ENCODE measurements at regions not wholly inside any gene's neighbourhood (a gene's known extent, or its start where the extent isn't known, plus 50 kb on each side); places are given as distances from the start of the nearest gene placed in this dataset.

DNA sequence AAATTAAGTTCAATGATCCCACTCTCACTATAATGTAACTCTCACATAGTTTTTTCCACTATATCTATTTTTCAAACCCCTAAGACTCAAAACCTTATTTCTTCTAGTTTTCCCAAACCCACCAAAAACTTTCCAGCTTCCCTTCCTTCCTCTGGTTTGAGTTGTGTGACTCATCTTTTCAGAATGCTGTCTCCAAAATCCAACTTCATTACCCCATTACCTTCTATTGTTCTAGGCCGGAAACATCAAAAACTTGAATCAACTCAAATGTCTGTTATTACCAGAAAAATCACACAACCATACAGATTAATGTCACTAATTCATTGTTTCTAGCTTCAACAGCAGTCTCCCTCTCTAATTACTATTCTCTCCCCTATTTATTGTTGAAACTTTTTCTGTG lies 1090.3 kb downstream of the HACE1 start:
- TF ChIP-seq, protein P1, sequence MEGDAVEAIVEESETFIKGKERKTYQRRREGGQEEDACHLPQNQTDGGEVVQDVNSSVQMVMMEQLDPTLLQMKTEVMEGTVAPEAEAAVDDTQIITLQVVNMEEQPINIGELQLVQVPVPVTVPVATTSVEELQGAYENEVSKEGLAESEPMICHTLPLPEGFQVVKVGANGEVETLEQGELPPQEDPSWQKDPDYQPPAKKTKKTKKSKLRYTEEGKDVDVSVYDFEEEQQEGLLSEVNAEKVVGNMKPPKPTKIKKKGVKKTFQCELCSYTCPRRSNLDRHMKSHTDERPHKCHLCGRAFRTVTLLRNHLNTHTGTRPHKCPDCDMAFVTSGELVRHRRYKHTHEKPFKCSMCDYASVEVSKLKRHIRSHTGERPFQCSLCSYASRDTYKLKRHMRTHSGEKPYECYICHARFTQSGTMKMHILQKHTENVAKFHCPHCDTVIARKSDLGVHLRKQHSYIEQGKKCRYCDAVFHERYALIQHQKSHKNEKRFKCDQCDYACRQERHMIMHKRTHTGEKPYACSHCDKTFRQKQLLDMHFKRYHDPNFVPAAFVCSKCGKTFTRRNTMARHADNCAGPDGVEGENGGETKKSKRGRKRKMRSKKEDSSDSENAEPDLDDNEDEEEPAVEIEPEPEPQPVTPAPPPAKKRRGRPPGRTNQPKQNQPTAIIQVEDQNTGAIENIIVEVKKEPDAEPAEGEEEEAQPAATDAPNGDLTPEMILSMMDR (IDR thresholded peaks at IDR 0.05; ENCODE audit: low read depth, low read length) = no peak
- no peak for DNase-seq

DNA sequence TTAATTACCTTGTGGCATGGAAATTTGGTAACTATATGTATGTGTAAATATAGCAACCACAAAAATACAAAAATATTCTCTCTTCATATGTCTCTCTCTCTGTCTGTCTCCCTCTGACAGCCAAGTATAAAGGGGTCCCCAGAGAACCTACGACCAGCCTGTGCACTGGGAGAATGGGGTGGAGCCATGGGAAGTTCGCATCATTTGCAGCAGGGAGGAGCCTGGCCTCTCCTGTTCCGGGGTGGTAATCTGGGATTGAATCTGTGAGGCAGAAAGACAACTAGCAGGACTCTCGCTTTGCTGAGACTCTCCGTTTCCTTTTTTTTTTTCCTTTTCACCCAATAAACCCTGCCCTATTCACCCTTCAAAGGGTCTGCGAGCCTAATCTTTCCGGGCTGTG lies 1109.1 kb downstream of the HACE1 start:
- peak overlapping the region; percentile 11; the same call in 1 of the 2 replicates for H3K4me3 ChIP-seq (ENCODE audit: low read depth, low read length)
- no peak for DNase-seq
- no peaks in the 10 kb centered on the region for H3K36me3 ChIP-seq
- H3K27me3 ChIP-seq = no peaks in the 10 kb centered on the region
- TF ChIP-seq, protein P1 (IDR thresholded peaks at IDR 0.05; ENCODE audit: low read depth, low read length) = no peak
- no peaks in the 10 kb centered on the region; the same call in 1 of the 2 replicates for H3K4me1 ChIP-seq
- no peaks in the 10 kb centered on the region for H3K9me3 ChIP-seq

More for the DNA sequence above, 1090.3 kb downstream of the HACE1 start:
- Histone ChIP-seq H3K36me3 (no peaks in the 10 kb centered on the region), H3K9me3 (no peaks in the 10 kb centered on the region), H3K27me3 (no peaks in the 10 kb centered on the region), H3K4me3 (ENCODE audit: low read depth, low read length) (no peak overlapping the region), H3K4me1 (peaks cover 6% of the 10 kb centered on the region)

DNA sequence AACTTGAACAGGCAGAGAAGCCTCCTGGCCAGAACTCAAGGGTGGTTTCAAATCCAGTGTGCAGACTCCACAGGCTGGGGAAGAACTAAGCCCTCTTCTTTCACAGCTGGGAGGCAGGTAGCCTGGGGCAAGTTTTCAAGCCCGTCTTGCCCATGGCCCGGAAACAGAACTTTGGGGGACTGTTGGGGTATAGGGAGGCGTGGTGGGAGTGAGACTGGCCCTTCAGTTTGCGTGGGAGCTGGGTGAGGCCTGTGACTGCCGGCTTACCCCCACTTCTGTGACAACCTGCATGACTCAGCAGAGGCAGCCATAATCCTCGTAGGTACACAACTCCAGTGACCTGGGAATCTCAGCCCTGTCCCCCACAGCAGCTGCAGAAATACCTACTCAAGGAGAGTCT lies 1125.7 kb downstream of the HACE1 start:
- no peaks in the 10 kb centered on the region for H3K9me3 ChIP-seq
- TF ChIP-seq, protein P1 (IDR thresholded peaks at IDR 0.05; ENCODE audit: low read depth, low read length) = no peak
- H3K4me1 ChIP-seq = no peaks in the 10 kb centered on the region
- no peaks in the 10 kb centered on the region for H3K36me3 ChIP-seq
- no peak overlapping the region for H3K4me3 ChIP-seq (ENCODE audit: low read depth, low read length)
- no peaks in the 10 kb centered on the region for H3K27me3 ChIP-seq
- DNase-seq = no peak

DNA sequence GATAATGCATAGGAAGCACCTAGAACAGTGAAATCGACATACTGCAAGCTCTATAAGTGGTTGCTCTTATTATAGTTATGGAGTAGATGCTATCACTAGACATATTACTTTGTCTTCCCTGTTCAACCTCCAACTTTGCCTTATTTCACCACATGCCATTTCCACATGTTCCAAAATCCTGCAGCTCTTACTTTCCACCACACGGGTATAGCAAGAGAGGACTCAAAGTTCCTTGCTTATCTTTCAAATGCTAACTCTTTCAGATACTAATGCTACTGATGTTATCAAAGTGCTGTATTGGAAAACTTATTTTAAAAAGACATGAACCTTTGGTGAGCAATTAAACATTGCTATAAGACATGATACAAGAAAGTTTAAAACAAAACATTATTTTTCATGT lies 1130.1 kb downstream of the HACE1 start:
- H3K27me3 ChIP-seq = no peaks in the 10 kb centered on the region
- DNase-seq = no peak
- no peaks in the 10 kb centered on the region for H3K4me1 ChIP-seq
- no peaks in the 10 kb centered on the region for H3K9me3 ChIP-seq
- TF ChIP-seq, protein P1 (IDR thresholded peaks at IDR 0.05; ENCODE audit: low read depth, low read length) = 0 out of 2 replicates have a peak, but pooled peaks have one; percentile 14
- no peak overlapping the region for H3K4me3 ChIP-seq (ENCODE audit: low read depth, low read length)
- H3K36me3 ChIP-seq = no peaks in the 10 kb centered on the region

DNA sequence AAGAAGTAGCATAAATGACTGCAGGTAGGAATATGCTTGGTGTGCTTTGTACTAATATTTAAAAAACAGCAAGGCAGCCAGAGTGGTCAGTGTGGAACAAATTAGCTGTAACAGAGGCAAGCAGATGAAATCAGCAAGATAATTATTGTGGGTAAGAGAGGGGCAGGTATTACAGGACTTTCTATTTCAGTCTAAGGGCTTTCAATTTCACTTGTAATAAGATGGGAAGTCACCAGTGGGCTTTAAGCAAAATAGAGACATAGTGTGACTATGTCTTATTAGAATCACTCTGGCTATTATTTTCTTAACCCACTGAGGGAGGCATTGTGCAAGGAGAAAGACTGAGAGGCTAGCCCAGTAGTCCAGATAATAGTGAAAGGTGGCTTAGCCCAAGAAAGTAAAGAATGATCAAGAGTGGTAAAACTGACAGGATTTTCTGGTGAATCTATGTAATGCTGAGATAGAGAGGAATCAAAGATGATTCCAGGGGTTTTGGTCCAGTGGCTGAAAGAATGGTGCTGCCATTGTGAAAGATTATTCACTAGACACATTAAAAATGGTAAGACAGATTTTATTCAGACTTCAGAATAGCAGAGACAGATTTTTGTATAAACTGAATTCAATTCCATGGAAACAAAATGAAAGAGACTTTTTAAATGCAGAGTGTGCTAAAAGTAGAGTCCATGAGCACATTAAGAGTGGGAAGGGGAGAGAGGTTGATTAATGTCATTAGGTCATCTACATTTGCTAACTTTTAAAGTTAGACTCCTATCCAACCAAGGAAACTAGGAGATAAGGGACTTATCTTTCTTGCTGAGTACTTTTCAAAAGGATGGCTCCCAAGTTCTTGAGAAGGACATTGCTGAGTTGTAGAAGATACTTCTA lies 1136.0 kb downstream of the HACE1 start:
- Histone ChIP-seq H3K9me3 (no peaks in the 10 kb centered on the region), H3K4me1 (no peaks in the 10 kb centered on the region), H3K27me3 (no peaks in the 10 kb centered on the region), H3K36me3 (no peaks in the 10 kb centered on the region), H3K4me3 (ENCODE audit: low read depth, low read length) (no peak overlapping the region)
- TF ChIP-seq, protein P1 (IDR thresholded peaks at IDR 0.05; ENCODE audit: low read depth, low read length) = no peak
- no peak for DNase-seq

DNA sequence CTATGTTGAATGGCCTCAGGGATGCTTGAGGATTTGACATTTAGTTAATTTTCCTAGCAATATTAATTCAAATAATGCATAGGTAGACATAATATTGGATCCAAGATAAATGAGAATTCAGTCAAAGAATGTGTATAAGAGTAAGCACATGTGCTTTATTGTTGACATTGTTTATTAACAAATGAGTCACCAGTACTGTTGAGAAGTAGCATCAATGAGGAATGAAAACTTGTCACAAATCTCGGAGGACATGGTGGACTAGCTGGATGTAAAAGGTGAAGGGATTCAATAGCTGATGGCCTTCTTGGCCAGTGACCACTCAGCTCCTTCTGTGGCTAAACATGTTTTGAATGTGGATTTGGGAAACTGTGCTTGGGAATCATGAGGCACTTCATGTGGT lies 1137.0 kb downstream of the HACE1 start:
- Histone ChIP-seq H3K36me3 (no peaks in the 10 kb centered on the region), H3K27me3 (no peaks in the 10 kb centered on the region), H3K4me3 (ENCODE audit: low read depth, low read length) (no peak overlapping the region), H3K9me3 (no peaks in the 10 kb centered on the region), H3K4me1 (no peaks in the 10 kb centered on the region)
- no peak for DNase-seq
- TF ChIP-seq, protein P1 (IDR thresholded peaks at IDR 0.05; ENCODE audit: low read depth, low read length) = no peak

Data from BE2C (cell line).